MCF 10A (cell line): ENCODE measurements at regions not wholly inside any gene's neighbourhood (a gene's known extent, or its start where the extent isn't known, plus 50 kb on each side); places are given as distances from the start of the nearest gene placed in this dataset.

Experiments used
- BruUV-seq: library from RNA; stranded (reverse); fragments of 400-500 nt; replicated peaks from 2 replicates; lab custom pipeline; 2021; lab: Mats Ljungman, UMichigan
- CTCF ChIA-PET: fragments of 300-600 bp; sonication (Branson Sonifier 250); formaldehyde crosslinking; extraction: SDS; loops from one replicate; lab custom pipeline; 2021; ENCODE audit warnings: antibody characterized with exemption, inconsistent platforms; lab: Yijun Ruan, JAX
- POLR2A ChIA-PET: fragments of 300-600, 350-650 bp; sonication (Branson Sonifier 250); formaldehyde crosslinking; extraction: SDS; loops from one replicate; lab custom pipeline; 2020; ENCODE audit warnings: antibody characterized with exemption, inconsistent platforms; lab: Yijun Ruan, JAX
- DNase-seq: peaks from one replicate; pipeline ENCODE4 v3.0.0-alpha.2; 2018; ENCODE audit not compliant: unreplicated experiment
- H3K27ac Mint-ChIP-seq: one replicate; pipeline ENCODE4 v1.8.0; 2022; ENCODE audit warnings: mild to moderate bottlenecking, low read depth, mixed read lengths; ENCODE audit not compliant: unreplicated experiment
- H3K27me3 Mint-ChIP-seq: one replicate; pipeline ENCODE4 v1.8.0; 2022; ENCODE audit warnings: mixed read lengths; ENCODE audit not compliant: insufficient read depth, unreplicated experiment
- H3K36me3 Mint-ChIP-seq: one replicate; pipeline ENCODE4 v1.8.0; 2022; ENCODE audit warnings: mild to moderate bottlenecking, moderate library complexity, mixed read lengths; ENCODE audit not compliant: insufficient read depth, unreplicated experiment
- H3K4me1 Mint-ChIP-seq: one replicate; pipeline ENCODE4 v1.8.0; 2022; ENCODE audit warnings: mixed read lengths; ENCODE audit not compliant: insufficient read depth, unreplicated experiment
- H3K4me3 Mint-ChIP-seq: one replicate; pipeline ENCODE4 v1.8.0; 2022; ENCODE audit warnings: mild to moderate bottlenecking, moderate library complexity, mixed read lengths; ENCODE audit not compliant: unreplicated experiment
- H3K9me3 Mint-ChIP-seq: one replicate; pipeline ENCODE4 v1.8.0; 2022; ENCODE audit warnings: mixed read lengths; ENCODE audit not compliant: unreplicated experiment
- intact Hi-C: fragments of 100-400 bp; cut with micrococcal nuclease; formaldehyde crosslinking; loops from 2 replicates; pipeline ENCODE4 v1.14.1; 2022
- TF ChIP-seq, protein P1 (sequence below): fragments of 200-600 bp; IDR thresholded peaks from one replicate; pipeline ENCODE4 v1.8.0; 2022; ENCODE audit warnings: antibody characterized with exemption, mild to moderate bottlenecking; ENCODE audit not compliant: unreplicated experiment

DNA sequence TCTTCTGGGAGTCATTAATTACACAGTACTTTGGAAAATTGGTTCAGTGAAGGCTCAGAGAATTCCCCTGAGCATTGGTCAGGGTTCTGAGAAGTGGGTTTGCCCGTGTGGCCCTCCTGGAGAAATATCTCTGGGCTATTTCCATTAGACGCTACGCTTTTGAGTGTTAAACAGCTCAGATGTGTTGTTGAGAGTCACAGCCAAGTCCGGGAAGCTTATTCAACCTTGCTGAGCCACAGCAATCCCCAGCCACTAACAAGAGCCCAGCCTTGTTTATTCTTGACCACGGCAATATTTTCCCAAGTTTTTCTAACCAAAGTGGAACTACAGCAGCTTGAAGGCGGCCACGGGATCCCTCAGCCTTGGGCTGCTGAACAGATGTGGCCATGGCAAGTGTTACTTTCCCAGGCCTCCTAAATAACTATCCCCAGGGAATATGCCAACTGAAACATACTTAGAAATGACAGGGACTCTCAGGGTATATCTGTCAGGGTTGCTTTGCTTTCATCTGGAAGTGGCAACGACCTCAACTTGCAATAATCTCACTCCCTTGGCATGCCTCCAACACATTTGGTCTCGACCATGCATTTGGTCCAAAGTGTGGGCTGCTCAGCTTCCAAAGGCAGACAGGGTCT, 214.7 kb downstream of the EMX2 start:
- no peaks in the 10 kb centered on the region for H3K27me3 Mint-ChIP-seq
- no peak for DNase-seq
- ChIA-PET CTCF (interaction anchor here (0.6 to 1.0 kb wide), 3 partner anchors 33 to 492 kb away, joined by 3 to 4 read pairs (median 3); no protein-coding TSS in a partner anchor), POLR2A (interaction anchor here (0.7 kb wide), 1 partner anchor 454 kb away, joined by 4 read pairs; no protein-coding TSS in a partner anchor)
- H3K9me3 Mint-ChIP-seq, result no peaks in the 10 kb centered on the region
- TF ChIP-seq, protein P1, sequence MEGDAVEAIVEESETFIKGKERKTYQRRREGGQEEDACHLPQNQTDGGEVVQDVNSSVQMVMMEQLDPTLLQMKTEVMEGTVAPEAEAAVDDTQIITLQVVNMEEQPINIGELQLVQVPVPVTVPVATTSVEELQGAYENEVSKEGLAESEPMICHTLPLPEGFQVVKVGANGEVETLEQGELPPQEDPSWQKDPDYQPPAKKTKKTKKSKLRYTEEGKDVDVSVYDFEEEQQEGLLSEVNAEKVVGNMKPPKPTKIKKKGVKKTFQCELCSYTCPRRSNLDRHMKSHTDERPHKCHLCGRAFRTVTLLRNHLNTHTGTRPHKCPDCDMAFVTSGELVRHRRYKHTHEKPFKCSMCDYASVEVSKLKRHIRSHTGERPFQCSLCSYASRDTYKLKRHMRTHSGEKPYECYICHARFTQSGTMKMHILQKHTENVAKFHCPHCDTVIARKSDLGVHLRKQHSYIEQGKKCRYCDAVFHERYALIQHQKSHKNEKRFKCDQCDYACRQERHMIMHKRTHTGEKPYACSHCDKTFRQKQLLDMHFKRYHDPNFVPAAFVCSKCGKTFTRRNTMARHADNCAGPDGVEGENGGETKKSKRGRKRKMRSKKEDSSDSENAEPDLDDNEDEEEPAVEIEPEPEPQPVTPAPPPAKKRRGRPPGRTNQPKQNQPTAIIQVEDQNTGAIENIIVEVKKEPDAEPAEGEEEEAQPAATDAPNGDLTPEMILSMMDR, result no peak
- no TSS peak for BruUV-seq
- intact Hi-C loops, result no loop called here
- no peak overlapping the region for H3K4me3 Mint-ChIP-seq
- H3K27ac Mint-ChIP-seq, result no peak overlapping the region
- no peaks in the 10 kb centered on the region for H3K36me3 Mint-ChIP-seq
- no peaks in the 10 kb centered on the region for H3K4me1 Mint-ChIP-seq

DNA sequence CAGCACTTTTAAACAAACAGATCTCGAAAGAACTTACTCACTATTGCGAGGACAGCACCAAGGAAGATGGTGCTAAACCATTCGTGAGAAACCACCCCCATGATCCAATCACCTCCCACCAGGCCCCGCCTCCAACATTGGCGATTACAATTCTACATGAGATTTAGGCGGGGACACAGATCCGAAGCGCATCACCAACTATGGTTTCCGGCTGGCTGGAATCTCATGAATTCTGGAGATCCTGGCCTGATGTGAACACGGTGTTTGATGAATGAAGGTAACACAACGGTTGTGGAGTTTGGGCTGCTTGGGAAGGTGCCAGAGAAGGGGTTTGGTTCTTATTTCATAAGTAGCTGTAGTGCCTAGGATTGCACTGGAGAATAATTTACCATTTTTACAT, 216.7 kb downstream of the EMX2 start:
- BruUV-seq, result no TSS peak
- H3K4me1 Mint-ChIP-seq, result peaks cover 19% of the 10 kb centered on the region
- no peaks in the 10 kb centered on the region for H3K9me3 Mint-ChIP-seq
- ChIA-PET POLR2A (no interaction called here), CTCF (interaction anchor here (0.7 kb wide), 1 partner anchor 480 kb away, joined by 3 read pairs; no protein-coding TSS in a partner anchor)
- TF ChIP-seq, protein P1, result no peak
- no peaks in the 10 kb centered on the region for H3K27me3 Mint-ChIP-seq
- H3K4me3 Mint-ChIP-seq, result no peak overlapping the region
- no peak for DNase-seq
- H3K27ac Mint-ChIP-seq, result no peak overlapping the region
- no peaks in the 10 kb centered on the region for H3K36me3 Mint-ChIP-seq
- intact Hi-C loops, result no loop called here

DNA sequence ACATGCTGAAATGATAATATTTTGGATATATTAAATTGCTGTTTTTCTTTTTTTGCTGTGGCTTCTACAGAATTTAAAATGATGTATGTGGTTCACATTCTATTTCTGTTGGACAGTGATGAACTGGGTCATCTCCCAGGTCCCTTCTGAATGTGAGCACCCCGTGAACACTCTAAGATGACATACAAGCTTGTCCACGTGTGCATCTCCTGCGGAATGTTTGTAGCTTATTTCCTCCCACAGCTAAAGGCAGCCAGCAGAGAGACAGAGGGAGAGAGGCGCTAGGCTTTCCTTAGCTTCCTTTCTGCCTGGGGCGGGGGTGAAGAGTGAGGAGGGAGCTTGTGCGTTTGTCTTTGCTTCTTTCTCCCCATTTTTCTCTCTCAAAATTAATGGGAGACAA, 219.1 kb downstream of the EMX2 start:
- no peaks in the 10 kb centered on the region for H3K27me3 Mint-ChIP-seq
- H3K4me1 Mint-ChIP-seq, result peaks cover 22% of the 10 kb centered on the region
- TF ChIP-seq, protein P1, result no peak
- no peaks in the 10 kb centered on the region for H3K36me3 Mint-ChIP-seq
- ChIA-PET CTCF (interaction anchor here (1.1 kb wide), 1 partner anchor 9 kb away, joined by 5 read pairs; no protein-coding TSS in a partner anchor), POLR2A (interaction anchor here (2.0 kb wide), 1 partner anchor 45 kb away, joined by 5 read pairs; no protein-coding TSS in a partner anchor)
- no peak for DNase-seq
- intact Hi-C loops, result loop anchor here (5.0 to 10.0 kb wide), 2 partner anchors 109 to 283 kb away; partner anchors contain the start of gene RAB11FIP2
- H3K9me3 Mint-ChIP-seq, result no peaks in the 10 kb centered on the region
- BruUV-seq, result no TSS peak
- no peak overlapping the region for H3K4me3 Mint-ChIP-seq
- peak overlapping the region; percentile 35 for H3K27ac Mint-ChIP-seq

DNA sequence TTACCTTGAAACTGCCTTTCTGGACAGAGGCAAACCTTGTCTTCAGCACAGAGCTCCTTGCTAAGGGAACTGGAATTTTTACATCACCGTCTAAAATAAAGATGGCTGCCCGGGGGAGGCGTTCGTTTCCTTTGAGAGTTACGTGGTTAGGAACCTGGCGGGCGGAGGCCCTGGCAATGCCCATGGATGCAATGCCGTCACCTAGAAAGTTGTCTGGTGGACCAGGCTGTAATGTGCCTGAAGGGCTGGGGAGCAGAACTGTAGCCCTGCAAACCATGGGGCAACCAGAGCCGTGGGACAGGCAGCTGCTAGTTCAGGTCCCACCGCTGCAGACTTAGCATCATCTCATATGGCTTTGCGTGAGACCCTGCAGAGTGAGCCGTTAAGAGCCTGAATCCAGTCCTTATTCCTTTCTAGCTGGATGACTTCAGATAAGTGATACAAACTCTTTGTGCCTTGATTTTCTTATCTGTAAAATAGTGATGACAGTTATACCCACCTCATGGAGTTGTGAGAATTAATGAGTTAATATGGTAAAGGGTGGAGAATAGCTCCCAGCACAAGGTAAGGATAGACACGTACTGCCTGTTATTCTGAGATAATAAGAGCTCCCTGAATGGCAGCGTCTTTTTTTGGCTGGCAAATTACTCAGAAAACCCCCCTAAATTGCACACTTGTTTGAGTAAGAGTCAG, 219.7 kb downstream of the EMX2 start:
- CTCF ChIA-PET, result interaction anchor here (0.9 to 1.2 kb wide), 4 partner anchors 8 to 84 kb away, joined by 3 to 5 read pairs (median 4); no protein-coding TSS in a partner anchor
- Mint-ChIP-seq H3K9me3 (no peaks in the 10 kb centered on the region), H3K36me3 (no peaks in the 10 kb centered on the region), H3K4me1 (peaks cover 22% of the 10 kb centered on the region), H3K27me3 (no peaks in the 10 kb centered on the region), H3K27ac (peak overlapping the region; percentile 85), H3K4me3 (no peak overlapping the region)
- no peak for DNase-seq
- POLR2A ChIA-PET, result interaction anchor here (1.1 to 2.0 kb wide), 4 partner anchors 14 to 109 kb away, joined by 3 to 6 read pairs (median 4); no protein-coding TSS in a partner anchor
- TF ChIP-seq, protein P1, result no peak
- intact Hi-C loops, result loop anchor here (5.0 to 10.0 kb wide), 2 partner anchors 110 to 283 kb away; partner anchors contain the start of gene RAB11FIP2
- TSS peak; percentile 93 for BruUV-seq
